Erythroblast (primary cell): ENCODE measurements at regions not wholly inside any gene's neighbourhood (a gene's known extent, or its start where the extent isn't known, plus 50 kb on each side); places are given as distances from the start of the nearest gene placed in this dataset.

ENCODE experiments used
- GATA1 ChIP-seq: IDR thresholded peaks from 2 replicates; pipeline ENCODE4 v1.6.1; 2011; ENCODE audit warnings: low read depth, mild to moderate bottlenecking, control low read depth, low read length, moderate library complexity
- POLR2A ChIP-seq: IDR thresholded peaks from 2 replicates; pipeline ENCODE4 v1.6.1; 2011; ENCODE audit warnings: mild to moderate bottlenecking, low read length

DNA sequence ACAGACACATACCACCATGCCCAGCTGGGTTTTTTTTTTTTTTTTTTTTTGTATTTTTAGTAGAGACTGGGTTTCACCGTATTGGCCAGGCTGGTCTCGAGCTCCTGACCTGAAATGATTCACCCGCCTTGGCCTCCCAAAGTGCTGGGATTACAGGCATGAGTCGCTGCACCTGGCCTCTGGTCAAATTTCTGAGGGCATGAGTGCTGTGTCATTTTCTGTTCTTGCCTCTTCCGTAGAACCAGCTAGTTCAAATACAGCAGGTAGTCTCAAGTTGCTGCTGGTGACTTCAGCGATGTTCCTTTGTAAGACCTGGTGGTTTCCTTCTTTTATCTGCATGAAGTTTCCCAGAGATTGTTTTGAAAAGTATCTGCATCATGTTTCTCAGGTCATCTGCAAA lies 134.8 kb upstream of the SHH start:
- no peak for TF ChIP-seq POLR2A
- no peak for TF ChIP-seq GATA1
